Neural cell (in vitro differentiated cells): ENCODE measurements at regions not wholly inside any gene's neighbourhood (a gene's known extent, or its start where the extent isn't known, plus 50 kb on each side); places are given as distances from the start of the nearest gene placed in this dataset.

Experiments
- EP300 ChIP-seq: fragments of 450-650 bp; conservative IDR thresholded peaks from 2 replicates; pipeline ENCODE4 v1.6.1; 2014; ENCODE audit warnings: antibody characterized with exemption, mild to moderate bottlenecking, moderate library complexity; ENCODE audit not compliant: poor library complexity, severe bottlenecking
- SMC3 ChIP-seq: fragments of 450-650 bp; conservative IDR thresholded peaks from 2 replicates; pipeline ENCODE4 v1.6.1; 2014; ENCODE audit warnings: antibody characterized with exemption, mild to moderate bottlenecking, moderate library complexity; ENCODE audit not compliant: poor library complexity
- TF ChIP-seq, protein P1 (sequence below): fragments of 450-650 bp; IDR thresholded peaks from 2 replicates; pipeline ENCODE4 v1.5.1; 2014; ENCODE audit warnings: antibody characterized with exemption, mild to moderate bottlenecking, moderate library complexity; ENCODE audit not compliant: poor library complexity, severe bottlenecking

DNA sequence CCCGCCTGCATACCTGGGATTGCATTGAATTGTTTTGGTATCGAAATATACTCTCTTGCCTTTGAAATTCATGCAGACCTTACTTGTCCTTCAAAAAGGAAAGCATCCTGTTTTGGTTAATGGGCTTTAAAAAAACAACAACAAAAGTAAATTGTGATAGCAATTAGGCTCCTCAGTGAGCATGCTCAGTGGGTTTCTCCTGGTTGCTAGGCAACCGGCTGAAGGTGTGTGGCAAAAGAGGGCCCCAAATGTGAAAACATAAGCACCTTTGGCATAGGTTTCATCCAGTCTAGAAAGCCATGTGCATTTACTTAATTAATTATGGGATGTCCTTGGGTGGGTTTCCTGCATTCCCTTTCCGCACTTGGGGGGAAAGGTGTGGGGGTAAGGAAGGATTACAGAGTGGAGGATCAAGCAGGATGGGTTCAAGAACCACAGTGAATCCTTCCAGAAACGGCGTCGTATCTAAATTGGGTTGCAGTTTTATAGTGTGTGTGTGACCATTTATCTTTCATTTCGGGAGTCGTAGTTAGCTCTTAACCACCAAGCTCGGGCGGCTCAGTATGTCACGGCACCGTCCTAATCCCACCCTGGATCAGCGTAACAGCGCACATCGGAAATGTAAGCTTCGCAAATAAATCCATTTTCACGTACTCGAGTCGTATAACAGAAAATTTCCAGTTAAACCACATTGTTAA is 274.9 kb upstream of the TCF4 start:
- TF ChIP-seq, protein P1, sequence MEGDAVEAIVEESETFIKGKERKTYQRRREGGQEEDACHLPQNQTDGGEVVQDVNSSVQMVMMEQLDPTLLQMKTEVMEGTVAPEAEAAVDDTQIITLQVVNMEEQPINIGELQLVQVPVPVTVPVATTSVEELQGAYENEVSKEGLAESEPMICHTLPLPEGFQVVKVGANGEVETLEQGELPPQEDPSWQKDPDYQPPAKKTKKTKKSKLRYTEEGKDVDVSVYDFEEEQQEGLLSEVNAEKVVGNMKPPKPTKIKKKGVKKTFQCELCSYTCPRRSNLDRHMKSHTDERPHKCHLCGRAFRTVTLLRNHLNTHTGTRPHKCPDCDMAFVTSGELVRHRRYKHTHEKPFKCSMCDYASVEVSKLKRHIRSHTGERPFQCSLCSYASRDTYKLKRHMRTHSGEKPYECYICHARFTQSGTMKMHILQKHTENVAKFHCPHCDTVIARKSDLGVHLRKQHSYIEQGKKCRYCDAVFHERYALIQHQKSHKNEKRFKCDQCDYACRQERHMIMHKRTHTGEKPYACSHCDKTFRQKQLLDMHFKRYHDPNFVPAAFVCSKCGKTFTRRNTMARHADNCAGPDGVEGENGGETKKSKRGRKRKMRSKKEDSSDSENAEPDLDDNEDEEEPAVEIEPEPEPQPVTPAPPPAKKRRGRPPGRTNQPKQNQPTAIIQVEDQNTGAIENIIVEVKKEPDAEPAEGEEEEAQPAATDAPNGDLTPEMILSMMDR, result no peak
- no peak for TF ChIP-seq SMC3
- no peak for TF ChIP-seq EP300
